ENCODE measurements at regions not wholly inside any gene's neighbourhood (a gene's known extent, or its start where the extent isn't known, plus 50 kb on each side); places are given as distances from the start of the nearest gene placed in this dataset.
A peak's percentile ranks its signal among the peaks of the same experiment; 100 is the strongest.

DNA sequence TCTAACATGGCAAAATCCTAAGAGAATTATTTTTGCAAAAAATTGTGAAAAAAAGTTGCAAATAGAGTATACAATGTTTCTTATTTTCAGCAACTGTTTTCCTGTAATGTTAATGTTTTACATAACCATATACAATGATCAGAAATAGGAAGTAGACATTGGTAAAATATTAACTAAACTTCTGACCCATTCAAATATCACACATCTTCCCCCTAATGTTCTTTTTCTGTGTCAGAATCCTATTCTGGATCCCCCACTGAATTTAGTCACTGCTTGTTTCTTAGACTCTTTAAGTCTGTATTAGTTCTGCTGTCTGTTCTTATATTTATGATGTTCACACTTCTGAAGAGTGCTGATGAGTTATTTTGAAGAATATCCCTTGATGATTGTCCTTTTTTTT, 62.0 kb downstream of the HFE start:
- Mint-ChIP-seq H3K9me3 (no peaks in the 10 kb centered on the region), H3K27ac (no peak overlapping the region), H3K27me3 (no peaks in the 10 kb centered on the region), H3K36me3 (no peaks in the 10 kb centered on the region), H3K4me1 (peaks cover 3% of the 10 kb centered on the region), H3K4me3 (no peak overlapping the region)
- DNase-seq (no peak), ATAC-seq (ENCODE audit: low read depth) (no peak)
- POLR2A ChIA-PET = no interaction called here

DNA sequence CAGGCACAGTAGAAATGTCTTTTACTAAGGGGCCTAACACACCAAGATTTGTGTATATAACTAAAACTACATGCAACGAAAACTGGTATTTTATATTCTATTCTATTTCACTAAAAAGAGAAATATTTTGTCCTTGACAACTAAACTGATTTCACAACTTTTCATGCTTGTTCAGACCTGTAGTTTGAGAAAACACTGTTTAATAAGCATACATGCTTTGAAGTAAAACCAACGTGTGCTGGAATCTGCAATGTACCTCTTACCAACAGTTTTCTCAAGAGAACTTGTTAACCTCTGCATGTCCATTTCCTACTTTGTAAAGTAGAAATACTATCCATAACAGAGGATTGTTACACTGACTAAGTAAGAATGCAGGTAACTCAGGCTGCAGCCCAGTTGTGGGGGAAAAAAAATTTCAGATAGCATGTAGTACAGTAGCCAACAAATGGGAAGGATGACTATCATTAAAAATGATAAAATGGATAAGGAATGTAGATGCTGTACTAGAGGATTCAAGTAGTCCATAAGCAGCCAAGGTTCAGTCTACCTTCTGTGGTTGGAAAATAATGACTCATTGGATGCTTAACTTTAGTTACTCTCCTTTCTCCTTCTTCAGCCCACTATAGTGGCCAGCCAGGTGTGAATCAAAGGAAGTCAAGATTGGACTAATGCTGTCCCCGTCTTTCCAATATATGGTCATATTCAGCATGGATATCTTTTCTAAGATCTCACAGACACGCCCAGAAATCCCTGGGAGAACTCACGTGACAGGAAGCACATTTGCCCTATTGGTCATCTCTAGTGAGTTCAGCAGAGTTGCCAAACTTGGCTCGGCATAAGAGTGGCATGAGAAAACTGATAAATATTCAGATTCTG, 65.2 kb downstream of the HFE start:
- ATAC-seq (ENCODE audit: low read depth) (no peak), DNase-seq (no peak)
- no peak overlapping the region for H3K27ac Mint-ChIP-seq
- peaks cover 16% of the 10 kb centered on the region for H3K4me1 Mint-ChIP-seq
- peaks cover 4% of the 10 kb centered on the region for H3K36me3 Mint-ChIP-seq
- no peaks in the 10 kb centered on the region for H3K9me3 Mint-ChIP-seq
- no peak overlapping the region for H3K4me3 Mint-ChIP-seq
- no peaks in the 10 kb centered on the region for H3K27me3 Mint-ChIP-seq
- POLR2A ChIA-PET = interaction anchor here (1.0 to 1.8 kb wide), 4 partner anchors 25 to 48 kb away, joined by 4 to 12 read pairs (median 8); a partner anchor contains a TSS

DNA sequence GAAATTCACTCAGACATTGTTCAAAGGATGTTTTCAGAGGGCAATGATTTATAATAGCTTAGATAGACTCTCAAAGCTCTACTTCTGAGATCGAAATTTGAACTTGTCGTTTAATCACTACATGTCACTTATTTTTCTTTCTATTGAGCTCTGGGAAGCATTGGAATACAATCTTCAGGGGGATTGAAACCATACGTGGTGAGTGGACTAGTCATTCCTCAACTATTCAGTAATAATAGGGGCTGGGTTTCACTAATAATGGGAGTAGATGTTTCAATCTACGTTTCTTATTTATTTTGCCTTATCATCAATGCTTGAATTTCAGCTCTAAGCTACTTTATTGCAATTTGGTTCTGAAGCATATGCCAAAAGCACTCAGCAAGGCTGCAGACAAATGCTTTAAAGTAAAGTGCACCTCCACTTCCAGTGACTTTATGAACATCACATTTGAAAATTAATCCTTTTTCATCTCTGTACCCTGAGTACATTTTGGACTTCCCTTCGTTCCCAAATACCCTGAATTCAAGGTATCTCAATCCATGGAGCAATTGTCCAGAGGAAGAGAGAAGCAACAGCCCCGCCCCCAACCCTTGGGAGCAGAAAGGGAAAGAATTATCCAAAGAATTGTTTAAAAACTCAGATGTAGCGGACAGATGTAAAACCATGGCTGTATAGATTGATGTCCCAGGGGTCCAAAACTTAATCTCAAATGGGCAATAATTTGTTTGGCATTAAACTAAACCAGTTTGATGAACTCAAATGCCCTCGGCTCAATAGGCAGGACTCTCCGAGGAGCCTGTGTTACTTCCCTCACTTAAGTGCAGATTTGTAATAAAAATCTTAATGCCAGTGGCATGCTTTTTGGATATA, 68.1 kb downstream of the HFE start:
- no peak for DNase-seq
- no peaks in the 10 kb centered on the region for H3K27me3 Mint-ChIP-seq
- H3K27ac Mint-ChIP-seq = peak overlapping the region; percentile 99
- ATAC-seq (ENCODE audit: low read depth) = no peak
- peaks cover 18% of the 10 kb centered on the region for H3K36me3 Mint-ChIP-seq
- peaks cover 35% of the 10 kb centered on the region for H3K4me1 Mint-ChIP-seq
- POLR2A ChIA-PET = interaction anchor here (0.6 to 8.5 kb wide), 41 partner anchors 8 to 1735 kb away, joined by 3 to 2352 read pairs (median 35); partner anchors contain the start of genes HFE and HMGN4
- no peaks in the 10 kb centered on the region for H3K9me3 Mint-ChIP-seq
- H3K4me3 Mint-ChIP-seq = peak overlapping the region; percentile 100

DNA sequence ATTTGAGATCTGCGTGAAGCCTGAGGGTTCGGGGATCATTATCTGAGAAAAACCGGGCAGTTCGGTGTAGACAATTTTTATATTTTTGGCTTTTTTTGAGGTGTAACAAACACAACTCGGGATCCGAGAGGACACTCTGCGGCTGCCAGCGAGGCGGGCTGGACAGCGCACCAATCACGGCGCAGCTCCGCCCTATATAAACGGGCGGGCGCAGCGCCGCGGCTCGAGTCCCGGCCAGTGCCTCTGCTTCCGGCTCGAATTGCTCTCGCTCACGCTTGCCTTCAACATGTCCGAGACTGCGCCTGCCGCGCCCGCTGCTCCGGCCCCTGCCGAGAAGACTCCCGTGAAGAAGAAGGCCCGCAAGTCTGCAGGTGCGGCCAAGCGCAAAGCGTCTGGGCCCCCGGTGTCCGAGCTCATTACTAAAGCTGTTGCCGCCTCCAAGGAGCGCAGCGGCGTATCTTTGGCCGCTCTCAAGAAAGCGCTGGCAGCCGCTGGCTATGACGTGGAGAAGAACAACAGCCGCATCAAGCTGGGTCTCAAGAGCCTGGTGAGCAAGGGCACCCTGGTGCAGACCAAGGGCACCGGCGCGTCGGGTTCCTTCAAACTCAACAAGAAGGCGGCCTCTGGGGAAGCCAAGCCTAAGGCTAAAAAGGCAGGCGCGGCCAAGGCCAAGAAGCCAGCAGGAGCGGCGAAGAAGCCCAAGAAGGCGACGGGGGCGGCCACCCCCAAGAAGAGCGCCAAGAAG, 69.0 kb downstream of the HFE start:
- peaks cover 43% of the 10 kb centered on the region for H3K4me1 Mint-ChIP-seq
- H3K36me3 Mint-ChIP-seq = peaks cover 19% of the 10 kb centered on the region
- ATAC-seq (ENCODE audit: low read depth) (peak; percentile 44), DNase-seq (peak; percentile 94)
- POLR2A ChIA-PET = interaction anchor here (0.6 to 8.5 kb wide), 57 partner anchors 9 to 1737 kb away, joined by 3 to 2352 read pairs (median 18); partner anchors contain the start of genes HFE and HMGN4
- H3K27ac Mint-ChIP-seq = peak overlapping the region; percentile 99
- no peaks in the 10 kb centered on the region for H3K9me3 Mint-ChIP-seq
- peak overlapping the region; percentile 100 for H3K4me3 Mint-ChIP-seq
- no peaks in the 10 kb centered on the region for H3K27me3 Mint-ChIP-seq

DNA sequence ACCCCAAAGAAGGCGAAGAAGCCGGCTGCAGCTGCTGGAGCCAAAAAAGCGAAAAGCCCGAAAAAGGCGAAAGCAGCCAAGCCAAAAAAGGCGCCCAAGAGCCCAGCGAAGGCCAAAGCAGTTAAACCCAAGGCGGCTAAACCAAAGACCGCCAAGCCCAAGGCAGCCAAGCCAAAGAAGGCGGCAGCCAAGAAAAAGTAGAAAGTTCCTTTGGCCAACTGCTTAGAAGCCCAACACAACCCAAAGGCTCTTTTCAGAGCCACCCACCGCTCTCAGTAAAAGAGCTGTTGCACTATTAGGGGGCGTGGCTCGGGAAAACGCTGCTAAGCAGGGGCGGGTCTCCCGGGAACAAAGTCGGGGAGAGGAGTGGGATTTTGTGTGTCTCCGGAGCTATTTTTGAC, 69.6 kb downstream of the HFE start:
- H3K4me1 Mint-ChIP-seq = peaks cover 46% of the 10 kb centered on the region
- peaks cover 20% of the 10 kb centered on the region for H3K36me3 Mint-ChIP-seq
- POLR2A ChIA-PET = interaction anchor here (0.6 to 8.5 kb wide), 55 partner anchors 9 to 1736 kb away, joined by 3 to 2352 read pairs (median 18); partner anchors contain the start of genes HFE and HMGN4
- H3K9me3 Mint-ChIP-seq = no peaks in the 10 kb centered on the region
- peak overlapping the region; percentile 100 for H3K4me3 Mint-ChIP-seq
- ATAC-seq (ENCODE audit: low read depth) = peak; percentile 7
- DNase-seq = peak; percentile 77
- peak overlapping the region; percentile 99 for H3K27ac Mint-ChIP-seq
- H3K27me3 Mint-ChIP-seq = no peaks in the 10 kb centered on the region

DNA sequence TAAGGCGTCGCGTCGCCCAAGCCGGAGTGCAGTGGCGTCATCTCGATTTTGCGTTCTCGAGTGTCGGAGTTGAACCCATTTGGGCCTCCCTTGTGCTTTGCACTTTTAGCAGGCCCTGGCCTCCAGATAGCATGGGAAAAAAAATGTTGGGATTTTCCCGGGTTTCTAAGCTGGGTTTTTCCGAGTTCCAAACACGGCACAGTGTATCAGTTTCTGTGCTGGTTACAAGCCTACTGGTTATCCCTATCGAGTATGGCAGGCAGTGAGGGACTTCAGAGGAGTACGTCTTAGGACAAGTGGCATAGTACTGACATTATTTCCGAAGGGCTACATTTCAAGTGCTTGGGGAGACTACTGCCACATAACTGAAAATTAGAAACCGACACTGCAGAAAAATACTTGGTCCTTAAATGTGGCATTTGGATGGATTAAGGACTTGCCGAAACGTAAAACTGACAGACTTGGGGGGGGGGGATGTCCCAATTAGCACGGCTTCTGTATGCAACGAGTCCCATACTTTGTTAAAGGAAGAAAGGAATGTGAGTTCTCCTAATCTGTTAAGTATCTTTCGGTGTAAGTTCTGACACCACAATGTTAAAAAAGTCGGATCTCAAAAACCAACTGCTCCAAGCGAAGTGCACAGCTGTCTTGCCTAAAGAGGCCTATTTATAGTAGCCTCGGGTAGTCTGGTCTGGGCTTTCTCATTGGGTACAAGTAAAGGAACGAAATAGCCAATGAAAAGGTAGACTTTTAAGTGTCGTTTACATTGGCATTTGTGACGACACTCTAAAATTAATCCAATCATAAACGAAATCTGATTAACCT, 70.2 kb downstream of the HFE start:
- Mint-ChIP-seq H3K36me3 (peaks cover 22% of the 10 kb centered on the region), H3K27me3 (no peaks in the 10 kb centered on the region), H3K9me3 (no peaks in the 10 kb centered on the region), H3K27ac (peak overlapping the region; percentile 99), H3K4me1 (peaks cover 49% of the 10 kb centered on the region), H3K4me3 (peak overlapping the region; percentile 100)
- DNase-seq (peak; percentile 76), ATAC-seq (ENCODE audit: low read depth) (peak; percentile 65)
- POLR2A ChIA-PET = interaction anchor here (0.6 to 8.5 kb wide), 64 partner anchors 8 to 1736 kb away, joined by 3 to 2352 read pairs (median 13); partner anchors contain the start of gene HFE

GRCh38 chr6:26158076-26158580, 70.9 kb downstream of the HFE start:
- no peaks in the 10 kb centered on the region for H3K9me3 Mint-ChIP-seq
- H3K27me3 Mint-ChIP-seq = no peaks in the 10 kb centered on the region
- H3K27ac Mint-ChIP-seq = peak overlapping the region; percentile 99
- H3K4me3 Mint-ChIP-seq = peak overlapping the region; percentile 100
- ATAC-seq (ENCODE audit: low read depth) (peak; percentile 51), DNase-seq (peak; percentile 82)
- H3K36me3 Mint-ChIP-seq = peaks cover 23% of the 10 kb centered on the region
- H3K4me1 Mint-ChIP-seq = peaks cover 49% of the 10 kb centered on the region
- POLR2A ChIA-PET = interaction anchor here (0.5 to 8.5 kb wide), 48 partner anchors 11 to 1735 kb away, joined by 3 to 2352 read pairs (median 25); partner anchors contain the start of gene HFE

DNA sequence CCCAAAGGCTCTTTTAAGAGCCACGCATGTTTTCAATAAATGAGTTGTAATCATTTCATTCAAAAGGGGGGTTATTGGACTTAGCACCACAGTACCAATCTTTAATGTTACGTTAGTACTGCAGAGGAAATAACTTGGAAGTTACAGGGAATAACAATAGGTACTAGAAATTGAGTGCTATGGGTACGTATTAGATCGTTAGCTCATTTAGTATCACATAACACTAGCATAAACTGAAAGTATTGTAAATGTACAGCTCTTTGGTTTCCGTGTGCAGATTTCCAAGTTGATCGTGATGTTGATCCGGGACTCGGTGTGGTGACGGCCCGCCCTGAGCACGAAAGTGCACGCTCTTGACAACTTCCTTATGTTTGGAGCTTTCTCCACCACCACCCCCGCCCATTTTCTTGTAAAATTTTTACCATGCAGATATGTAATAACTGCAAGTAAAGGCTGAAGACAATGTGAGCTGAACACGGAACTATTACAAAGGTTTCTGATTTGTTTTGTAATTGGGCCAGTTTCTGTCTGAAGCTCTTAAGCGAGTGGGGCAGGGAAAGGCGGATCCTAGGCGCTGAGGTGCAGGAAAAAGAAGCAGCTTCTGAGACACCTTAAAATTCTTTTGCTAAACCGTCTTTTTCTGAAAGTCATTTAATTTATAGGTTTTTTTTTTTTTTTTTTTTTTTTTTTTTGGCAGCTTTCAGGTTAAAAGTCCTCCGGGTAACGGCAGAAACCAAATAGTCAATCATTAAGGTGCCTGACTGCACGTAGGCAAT, 71.5 kb downstream of the HFE start:
- Mint-ChIP-seq H3K4me1 (peaks cover 55% of the 10 kb centered on the region), H3K36me3 (peaks cover 24% of the 10 kb centered on the region), H3K4me3 (peak overlapping the region; percentile 100), H3K27me3 (no peaks in the 10 kb centered on the region), H3K27ac (peak overlapping the region; percentile 99), H3K9me3 (no peaks in the 10 kb centered on the region)
- POLR2A ChIA-PET = interaction anchor here (0.5 to 8.5 kb wide), 47 partner anchors 12 to 1735 kb away, joined by 3 to 2352 read pairs (median 26); partner anchors contain the start of gene HFE
- ATAC-seq (ENCODE audit: low read depth) (peak; percentile 4), DNase-seq (peak; percentile 61)

DNA sequence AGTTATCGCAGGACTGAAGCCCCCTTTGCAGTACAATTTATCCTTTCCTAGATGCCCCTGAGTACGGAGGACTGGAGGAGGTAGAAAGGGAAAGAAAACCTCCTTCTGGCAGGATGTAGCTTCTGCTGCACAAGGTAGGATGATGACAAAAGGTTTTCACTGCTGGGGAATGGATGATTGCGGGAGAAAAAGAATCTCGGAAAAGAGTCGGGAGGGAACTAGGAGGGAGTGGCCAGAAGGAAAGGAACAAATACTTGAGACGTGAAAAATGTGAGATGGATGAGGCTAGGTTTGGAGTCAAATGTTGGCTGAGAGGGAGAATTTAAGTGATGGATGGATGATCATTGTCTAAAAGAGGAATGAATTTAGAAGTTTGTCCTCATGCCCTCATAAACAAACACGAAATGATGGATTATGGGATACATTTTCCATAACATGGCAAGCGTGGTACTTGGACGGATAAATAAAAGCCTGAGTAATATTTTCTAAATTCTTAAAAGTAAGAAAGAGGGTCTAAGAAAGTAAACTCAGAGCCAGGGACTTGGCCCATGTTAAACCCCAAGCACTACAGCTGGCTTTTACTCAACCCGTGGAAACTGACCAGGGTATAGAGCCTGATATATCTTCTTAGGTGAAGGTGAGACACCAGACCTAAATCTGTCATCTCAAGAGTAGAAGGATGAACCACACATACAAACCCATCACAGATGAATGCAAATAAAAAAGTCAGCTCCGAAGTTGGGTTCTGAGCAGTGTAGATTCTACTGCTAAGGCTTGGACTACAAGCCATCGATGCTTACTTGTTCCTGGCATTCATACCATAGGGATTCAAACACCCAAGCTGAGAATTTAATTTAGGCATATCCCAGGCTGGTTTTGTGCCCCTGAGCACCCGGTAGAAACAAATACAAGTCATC, 72.4 kb downstream of the HFE start:
- Mint-ChIP-seq H3K4me3 (peak overlapping the region; percentile 100), H3K4me1 (peaks cover 60% of the 10 kb centered on the region), H3K36me3 (peaks cover 27% of the 10 kb centered on the region), H3K27me3 (no peaks in the 10 kb centered on the region), H3K9me3 (no peaks in the 10 kb centered on the region), H3K27ac (peak overlapping the region; percentile 99)
- POLR2A ChIA-PET = interaction anchor here (0.8 to 8.5 kb wide), 41 partner anchors 11 to 1735 kb away, joined by 3 to 2352 read pairs (median 34); a partner anchor contains a TSS
- ATAC-seq (ENCODE audit: low read depth) (no peak), DNase-seq (no peak)

DNA sequence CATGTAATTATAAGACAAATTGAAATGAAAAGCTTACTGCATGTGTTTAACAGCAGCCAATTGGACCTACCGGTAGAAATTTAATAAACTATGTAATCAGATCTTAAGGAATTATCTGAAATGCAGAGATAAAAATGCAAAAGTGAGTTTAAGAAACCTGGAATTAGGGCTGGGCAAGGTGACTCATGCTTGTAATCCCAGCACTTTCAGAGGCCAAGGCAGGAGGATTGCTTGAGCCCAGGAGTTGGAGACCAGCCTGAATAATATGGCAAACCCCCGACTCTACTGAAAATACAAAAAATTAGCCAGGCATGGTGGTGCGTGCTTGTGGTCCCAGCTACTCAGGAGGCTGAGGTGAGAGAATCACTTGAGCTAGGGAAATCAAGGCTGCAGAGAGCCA, 74.1 kb downstream of the HFE start:
- peaks cover 34% of the 10 kb centered on the region for H3K36me3 Mint-ChIP-seq
- peaks cover 66% of the 10 kb centered on the region for H3K4me1 Mint-ChIP-seq
- no peaks in the 10 kb centered on the region for H3K27me3 Mint-ChIP-seq
- no peak for DNase-seq
- H3K4me3 Mint-ChIP-seq = peak overlapping the region; percentile 16
- ATAC-seq (ENCODE audit: low read depth) = no peak
- POLR2A ChIA-PET = interaction anchor here (0.7 to 8.5 kb wide), 12 partner anchors 9 to 1708 kb away, joined by 3 to 2352 read pairs (median 140); a partner anchor contains a TSS
- H3K27ac Mint-ChIP-seq = peak overlapping the region; percentile 61
- H3K9me3 Mint-ChIP-seq = no peaks in the 10 kb centered on the region
